HEK293T (cell line): ENCODE measurements at regions not wholly inside any gene's neighbourhood (a gene's known extent, or its start where the extent isn't known, plus 50 kb on each side); places are given as distances from the start of the nearest gene placed in this dataset.

ENCODE experiments used
- BHLHE40 ChIP-seq: fragments of 450-650 bp; IDR thresholded peaks from 2 replicates; pipeline ENCODE4 v1.6.1; 2016; ENCODE audit warnings: mild to moderate bottlenecking, moderate library complexity, borderline replicate concordance
- CTBP1 ChIP-seq: fragments of 450-650 bp; IDR thresholded peaks from 2 replicates; pipeline ENCODE4 v1.6.1; 2016; ENCODE audit warnings: borderline replicate concordance
- ELF4 ChIP-seq: fragments of 450-650 bp; IDR thresholded peaks from 2 replicates; pipeline ENCODE4 v1.6.1; 2017; ENCODE audit warnings: antibody characterized with exemption
- FOXA1 ChIP-seq: fragments of 450-650 bp; IDR thresholded peaks from 2 replicates; pipeline ENCODE4 v1.6.1; 2016; ENCODE audit warnings: mild to moderate bottlenecking
- FOXK2 ChIP-seq: fragments of 450-650 bp; IDR thresholded peaks from 2 replicates; pipeline ENCODE4 v1.6.1; 2016; ENCODE audit warnings: mild to moderate bottlenecking
- FOXM1 ChIP-seq: fragments of 450-650 bp; IDR thresholded peaks from 2 replicates; pipeline ENCODE4 v1.6.1; 2017; ENCODE audit warnings: mild to moderate bottlenecking, borderline replicate concordance
- L3MBTL2 ChIP-seq: fragments of 450-650 bp; conservative IDR thresholded peaks from 2 replicates; pipeline ENCODE4 v1.6.1; 2016; ENCODE audit warnings: mild to moderate bottlenecking
- LEF1 ChIP-seq: fragments of 450-650 bp; IDR thresholded peaks from 2 replicates; pipeline ENCODE4 v1.6.1; 2017; ENCODE audit warnings: mild to moderate bottlenecking, borderline replicate concordance
- NFRKB ChIP-seq: fragments of 450-650 bp; IDR thresholded peaks from 2 replicates; pipeline ENCODE4 v1.6.1; 2016; ENCODE audit warnings: mild to moderate bottlenecking, moderate library complexity
- SP1 ChIP-seq: fragments of 450-650 bp; IDR thresholded peaks from 2 replicates; pipeline ENCODE4 v1.6.1; 2017
- ZNF384 ChIP-seq: fragments of 450-650 bp; IDR thresholded peaks from 2 replicates; pipeline ENCODE4 v1.6.1; 2016
- TF ChIP-seq, protein P1 (sequence below): fragments of 450-650 bp; IDR thresholded peaks from 2 replicates; pipeline ENCODE4 v1.6.1; 2016

DNA sequence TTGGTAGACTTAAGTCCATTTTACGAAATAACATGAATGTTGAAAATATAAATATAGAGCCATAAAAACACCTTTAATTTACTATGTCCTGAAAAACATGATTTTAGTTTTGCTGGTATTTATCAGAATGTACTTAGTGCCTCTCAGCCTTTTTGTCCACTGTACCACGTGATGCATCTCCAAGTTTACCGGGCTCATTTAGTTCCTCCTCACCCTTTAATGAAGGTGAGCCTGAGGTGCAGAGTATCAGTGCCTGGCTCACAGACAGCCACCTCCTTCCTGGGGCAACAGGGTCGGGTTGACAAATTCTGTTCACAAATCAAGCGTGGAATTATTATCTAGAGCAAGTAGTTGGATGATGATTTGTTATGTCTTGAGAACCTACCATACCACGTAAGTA is 420.5 kb upstream of the MEIS1 start:
- TF ChIP-seq BHLHE40 (no peak), ELF4 (no peak), FOXA1 (no peak), SP1 (no peak), FOXM1 (no peak), LEF1 (no peak), CTBP1 (no peak), NFRKB (no peak), L3MBTL2 (no peak), FOXK2 (no peak), ZNF384 (no peak)
- TF ChIP-seq, protein P1, sequence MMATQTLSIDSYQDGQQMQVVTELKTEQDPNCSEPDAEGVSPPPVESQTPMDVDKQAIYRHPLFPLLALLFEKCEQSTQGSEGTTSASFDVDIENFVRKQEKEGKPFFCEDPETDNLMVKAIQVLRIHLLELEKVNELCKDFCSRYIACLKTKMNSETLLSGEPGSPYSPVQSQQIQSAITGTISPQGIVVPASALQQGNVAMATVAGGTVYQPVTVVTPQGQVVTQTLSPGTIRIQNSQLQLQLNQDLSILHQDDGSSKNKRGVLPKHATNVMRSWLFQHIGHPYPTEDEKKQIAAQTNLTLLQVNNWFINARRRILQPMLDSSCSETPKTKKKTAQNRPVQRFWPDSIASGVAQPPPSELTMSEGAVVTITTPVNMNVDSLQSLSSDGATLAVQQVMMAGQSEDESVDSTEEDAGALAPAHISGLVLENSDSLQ = no peak
